GM18909 (cell line): ENCODE measurements at regions not wholly inside any gene's neighbourhood (a gene's known extent, or its start where the extent isn't known, plus 50 kb on each side); places are given as distances from the start of the nearest gene placed in this dataset.
"Not testable (repeated sequence)": the region's sequence is repeated elsewhere in the genome, so short reads cannot be mapped to it uniquely, and the experiment has no call there.

Experiments used
- ATAC-seq: cut with Tn5 transposase; IDR thresholded peaks from one replicate; pipeline ENCODE4 v1.9.1; 2021; ENCODE audit warnings: mild to moderate bottlenecking; ENCODE audit not compliant: unreplicated experiment, poor library complexity

GRCh38 chr10:11691319-11691755 lies 50.8 kb upstream of the ECHDC3 start:
- ATAC-seq, result no peak

GRCh38 chr10:11689945-11690736 lies 52.0 kb upstream of the ECHDC3 start:
- no peak for ATAC-seq

- not testable (repeated sequence) for ATAC-seq
Observed at GRCh38 chr10:11688448-11688795, 53.8 kb upstream of the ECHDC3 start.

GRCh38 chr10:11687779-11688447 lies 54.3 kb upstream of the ECHDC3 start:
- no peak for ATAC-seq

GRCh38 chr10:11687357-11687771 lies 54.8 kb upstream of the ECHDC3 start:
- ATAC-seq, result no peak

- no peak for ATAC-seq
Observed at GRCh38 chr10:11685787-11686218, 56.4 kb upstream of the ECHDC3 start.

GRCh38 chr10:11684717-11685645 lies 57.2 kb upstream of the ECHDC3 start:
- peak; percentile 72 for ATAC-seq

GRCh38 chr10:11684341-11684716 lies 57.9 kb upstream of the ECHDC3 start:
- peak; percentile 13 for ATAC-seq

- no peak for ATAC-seq
Observed at GRCh38 chr10:11683529-11684320, 58.5 kb upstream of the ECHDC3 start.

GRCh38 chr10:11682851-11683250 lies 59.3 kb upstream of the ECHDC3 start:
- no peak for ATAC-seq

GRCh38 chr10:11682267-11682683 lies 59.9 kb upstream of the ECHDC3 start:
- no peak for ATAC-seq

- no peak for ATAC-seq
Observed at GRCh38 chr10:11680496-11680895, 61.7 kb upstream of the ECHDC3 start.

- ATAC-seq, result no peak
Observed at GRCh38 chr10:11679946-11680345, 62.2 kb upstream of the ECHDC3 start.

- ATAC-seq, result peak; percentile 90
Observed at GRCh38 chr10:11678074-11678793, 63.9 kb upstream of the ECHDC3 start.

GRCh38 chr10:11677480-11677879 lies 64.7 kb upstream of the ECHDC3 start:
- no peak for ATAC-seq

- ATAC-seq, result no peak
Observed at GRCh38 chr10:11673346-11674280, 62.2 kb upstream of the USP6NL start.

- no peak for ATAC-seq
Observed at GRCh38 chr10:11672836-11673235, 61.4 kb upstream of the USP6NL start.

GRCh38 chr10:11670381-11670780 lies 58.9 kb upstream of the USP6NL start:
- ATAC-seq, result no peak
